Esophagus squamous epithelium (tissue), 5 donors: ENCODE measurements at regions not wholly inside any gene's neighbourhood (a gene's known extent, or its start where the extent isn't known, plus 50 kb on each side); places are given as distances from the start of the nearest gene placed in this dataset.

Source experiments
- DNase-seq: peaks from one replicate; lab custom pipeline; 2025; lab: John Stamatoyannopoulos, UW
- H3K27ac ChIP-seq, 4 donors: fragments of 200-600 bp; sonication (generic); one replicate each; pipeline ENCODE4 v1.5.1; 2016 to 2019; ENCODE audit warnings: mild to moderate bottlenecking in 1 of 4
- H3K27me3 ChIP-seq, 4 donors: fragments of 200-600 bp; sonication (generic); 1 replicate in 3 of 4; 2 replicates in 1 of 4; pipeline versions ENCODE4 v1.5.1 to v1.6.0; 2017 to 2021; ENCODE audit warnings: antibody characterized with exemption in 1 of 4
- H3K36me3 ChIP-seq, 3 donors: fragments of 200-600 bp; sonication (generic); one replicate each; pipeline ENCODE4 v1.5.1; 2016 to 2019
- H3K4me1 ChIP-seq, 3 donors: fragments of 200-600 bp; sonication (generic); one replicate each; pipeline ENCODE4 v1.5.1; 2017 to 2019
- H3K4me3 ChIP-seq, 4 donors: fragments of 200-600 bp; sonication (generic); 1 replicate in 3 of 4; 2 replicates in 1 of 4; pipeline ENCODE4 v1.5.1; 2016 to 2019; ENCODE audit warnings: mild to moderate bottlenecking in 2 of 4, moderate library complexity in 1 of 4
- H3K9me3 ChIP-seq, 3 donors: fragments of 200-600 bp; sonication (generic); one replicate each; pipeline ENCODE4 v1.5.1; 2016 to 2019
- CTCF ChIP-seq, 6 experiments: fragments of 450-650 bp in 4 of 6; fragments of 200-600 bp in 2 of 6; sonication (generic) in 2 of 6; IDR thresholded peaks; one replicate each; pipeline ENCODE4 v1.5.1; 2016 to 2019; ENCODE audit warnings: antibody characterized with exemption in 6 of 6, mild to moderate bottlenecking in 4 of 6, moderate library complexity in 4 of 6
- POLR2A ChIP-seq, 4 donors: fragments of 450-650 bp; IDR thresholded peaks; one replicate each; pipeline ENCODE4 v1.6.1; 2017; ENCODE audit warnings: antibody characterized with exemption in 4 of 4, mild to moderate bottlenecking in 4 of 4, moderate library complexity in 3 of 4
- WGBS, 2 donors: methylation state at CpG; one replicate each; pipeline ENCODE4 v1.1.5; 2018; 5-methylcytosine and 5-hydroxymethylcytosine counted together
- intact Hi-C: fragments of 100-400 bp; cut with DNase I; formaldehyde crosslinking; loops from one replicate; pipeline ENCODE4 v1.15.0; 2022
- small RNA-seq, 4 donors: library from RNA; depleted of rRNA; stranded (forward); fragments of <200 nt; gene quantifications; one replicate each; pipeline ENCODE3, GENCODE V24; 2016
- donor health status: DM: yes; HTN: yes; CAD: no.

- no peaks in the 10 kb centered on the region for H3K4me1 ChIP-seq
- intact Hi-C loops: no loop called here
- no peak overlapping the region for H3K4me3 ChIP-seq
- TF ChIP-seq POLR2A (IDR thresholded peaks at IDR 0.05): no peak
- no peak for TF ChIP-seq CTCF (IDR thresholded peaks at IDR 0.05)
- H3K9me3 ChIP-seq: no peaks in the 10 kb centered on the region
- no peaks in the 10 kb centered on the region for H3K36me3 ChIP-seq
- DNase-seq: no peak
- no peaks in the 10 kb centered on the region for H3K27me3 ChIP-seq
- WGBS, 2 donors: 61 to 63% methylated on average over 3 to 4 of the region's 4 CpGs
- no peak overlapping the region for H3K27ac ChIP-seq
Measured at GRCh38 chr5:20420991-20421595, 433.1 kb upstream of the CDH18 start.

Small RNAs in the stretch of these regions (small RNA-seq; reads per million reads assigned to genes)
- gene AC091946.2: 0 reads per million in 4 donors
- gene AC140172.1: 0 reads per million in 4 donors
